KMS-11 (cell line): ENCODE measurements at regions not wholly inside any gene's neighbourhood (a gene's known extent, or its start where the extent isn't known, plus 50 kb on each side); places are given as distances from the start of the nearest gene placed in this dataset.

Source experiments
- H2AFZ ChIP-seq: fragments of 200-600 bp; sonication (generic); 2 replicates; pipeline ENCODE4 v1.6.1; 2016; ENCODE audit warnings: antibody characterized with exemption, mixed run types, low read depth
- H3K27ac ChIP-seq: fragments of 200-600 bp; sonication (generic); 2 replicates; pipeline ENCODE4 v1.6.1; 2016; ENCODE audit warnings: mild to moderate bottlenecking, mixed run types
- H3K27me3 ChIP-seq: fragments of 200-600 bp; sonication (generic); 2 replicates; pipeline ENCODE4 v1.6.1; 2017; ENCODE audit warnings: mild to moderate bottlenecking, low read depth, mixed run types, moderate library complexity; ENCODE audit not compliant: insufficient read depth
- H3K36me3 ChIP-seq: fragments of 200-600 bp; sonication (generic); 2 replicates; pipeline ENCODE4 v1.6.1; 2017; ENCODE audit warnings: mild to moderate bottlenecking, mixed run types; ENCODE audit not compliant: insufficient read depth
- H3K4me1 ChIP-seq: fragments of 200-600 bp; sonication (generic); 2 replicates; pipeline ENCODE4 v1.6.1; 2016; ENCODE audit warnings: mild to moderate bottlenecking, low read depth, mixed run types; ENCODE audit not compliant: poor library complexity, severe bottlenecking
- H3K4me2 ChIP-seq: fragments of 200-600 bp; sonication (generic); 2 replicates; pipeline ENCODE4 v1.7.0; 2016; ENCODE audit warnings: mild to moderate bottlenecking, mixed run types
- H3K4me3 ChIP-seq: fragments of 200-600 bp; sonication (generic); IDR thresholded peaks from 2 replicates; pipeline ENCODE4 v1.6.1; 2017; ENCODE audit warnings: low read depth, low read length, mixed read lengths; ENCODE audit not compliant: insufficient read depth
- H3K79me2 ChIP-seq: fragments of 200-600 bp; sonication (generic); 2 replicates; pipeline ENCODE4 v1.6.1; 2016; ENCODE audit warnings: low read depth, mixed run types; ENCODE audit not compliant: insufficient read depth
- H3K9ac ChIP-seq: fragments of 200-600 bp; sonication (generic); 2 replicates; pipeline ENCODE4 v1.6.1; 2016; ENCODE audit warnings: mild to moderate bottlenecking, mixed run types
- H4K20me1 ChIP-seq: fragments of 200-600 bp; sonication (generic); 2 replicates; pipeline ENCODE4 v1.6.1; 2016; ENCODE audit warnings: mild to moderate bottlenecking, mixed run types; ENCODE audit not compliant: insufficient read depth
- CTCF ChIP-seq: fragments of 200-600 bp; sonication (generic); conservative IDR thresholded peaks from 2 replicates; pipeline ENCODE4 v1.6.1; 2017; ENCODE audit warnings: low read depth, mild to moderate bottlenecking, antibody characterized with exemption, low read length, moderate library complexity, mixed read lengths

- no peak overlapping the region for H2AFZ ChIP-seq
- H3K4me1 ChIP-seq: no peaks in the 10 kb centered on the region
- H3K27me3 ChIP-seq: no peaks in the 10 kb centered on the region
- H3K4me2 ChIP-seq: no peak overlapping the region
- no peak for TF ChIP-seq CTCF
- no peak overlapping the region for H3K27ac ChIP-seq
- H3K9ac ChIP-seq: no peak overlapping the region
- H3K36me3 ChIP-seq: no peaks in the 10 kb centered on the region
- no peak overlapping the region for H3K4me3 ChIP-seq
- no peaks in the 10 kb centered on the region for H4K20me1 ChIP-seq
- no peaks in the 10 kb centered on the region for H3K79me2 ChIP-seq
These were observed 105.8 kb downstream of the ZWINT start for GRCh38 chr10:56255298-56255697.

- Histone ChIP-seq H3K4me2 (no peak overlapping the region), H2AFZ (no peak overlapping the region; the same call in 1 of the 2 replicates)
These were observed 120.6 kb downstream of the ZWINT start for GRCh38 chr10:56240471-56240870.

GRCh38 chr10:56231436-56231835 lies 129.6 kb downstream of the ZWINT start:
- Histone ChIP-seq H3K4me1 (no peaks in the 10 kb centered on the region), H3K36me3 (no peaks in the 10 kb centered on the region), H3K79me2 (no peaks in the 10 kb centered on the region), H3K27ac (no peak overlapping the region), H3K4me2 (no peak overlapping the region), H3K4me3 (no peak overlapping the region), H2AFZ (no peak overlapping the region), H3K27me3 (no peaks in the 10 kb centered on the region), H4K20me1 (no peaks in the 10 kb centered on the region), H3K9ac (no peak overlapping the region)
- no peak for TF ChIP-seq CTCF

More at GRCh38 chr10:56240471-56240870, 120.6 kb downstream of the ZWINT start:
- no peak overlapping the region for H3K9ac ChIP-seq
- H3K27me3 ChIP-seq: no peaks in the 10 kb centered on the region
- H3K79me2 ChIP-seq: no peaks in the 10 kb centered on the region
- no peak for TF ChIP-seq CTCF
- no peaks in the 10 kb centered on the region for H3K4me1 ChIP-seq
- no peaks in the 10 kb centered on the region for H3K36me3 ChIP-seq
- H4K20me1 ChIP-seq: no peaks in the 10 kb centered on the region
- H3K27ac ChIP-seq: no peak overlapping the region
- no peak overlapping the region for H3K4me3 ChIP-seq

- TF ChIP-seq CTCF: no peak
- Histone ChIP-seq H3K36me3 (no peaks in the 10 kb centered on the region), H3K4me3 (no peak overlapping the region), H3K4me2 (no peak overlapping the region), H2AFZ (no peak overlapping the region), H4K20me1 (no peaks in the 10 kb centered on the region), H3K4me1 (no peaks in the 10 kb centered on the region), H3K9ac (no peak overlapping the region), H3K79me2 (no peaks in the 10 kb centered on the region), H3K27me3 (no peaks in the 10 kb centered on the region), H3K27ac (no peak overlapping the region)
These were observed 138.8 kb downstream of the ZWINT start for GRCh38 chr10:56222237-56222636.

- Histone ChIP-seq H4K20me1 (no peaks in the 10 kb centered on the region), H3K4me2 (no peak overlapping the region), H3K27ac (no peak overlapping the region), H3K9ac (no peak overlapping the region), H3K79me2 (no peaks in the 10 kb centered on the region), H2AFZ (no peak overlapping the region), H3K4me1 (no peaks in the 10 kb centered on the region), H3K36me3 (no peaks in the 10 kb centered on the region), H3K27me3 (no peaks in the 10 kb centered on the region), H3K4me3 (no peak overlapping the region)
- TF ChIP-seq CTCF: no peak
These were observed 148.1 kb downstream of the ZWINT start for GRCh38 chr10:56212951-56213350.
